IPS-15b (cell line): ENCODE measurements at regions not wholly inside any gene's neighbourhood (a gene's known extent, or its start where the extent isn't known, plus 50 kb on each side); places are given as distances from the start of the nearest gene placed in this dataset.

ENCODE experiments used
- H3K27me3 ChIP-seq: one replicate; pipeline ENCODE4 v1.6.1; 2013; ENCODE audit warnings: low read length; ENCODE audit not compliant: control insufficient read depth, insufficient read depth
- H3K36me3 ChIP-seq: one replicate; pipeline ENCODE4 v1.6.1; 2013; ENCODE audit warnings: low read length; ENCODE audit not compliant: control insufficient read depth, insufficient read depth
- H3K4me1 ChIP-seq: one replicate; pipeline ENCODE4 v1.6.1; 2013; ENCODE audit warnings: mild to moderate bottlenecking, low read length; ENCODE audit not compliant: control insufficient read depth, insufficient read depth
- H3K4me3 ChIP-seq: one replicate; pipeline ENCODE4 v1.5.1; 2013; ENCODE audit warnings: low read depth, low read length
- H3K9ac ChIP-seq: one replicate; pipeline ENCODE4 v1.6.1; 2013; ENCODE audit warnings: low read depth, mild to moderate bottlenecking, low read length
- H3K9me3 ChIP-seq: one replicate; pipeline ENCODE4 v1.6.1; 2013; ENCODE audit warnings: mild to moderate bottlenecking, low read length; ENCODE audit not compliant: control insufficient read depth, insufficient read depth

GRCh38 chr22:27580311-27580897 lies 221.2 kb downstream of the MN1 start:
- Histone ChIP-seq H3K4me3 (no peak overlapping the region), H3K4me1 (no peaks in the 10 kb centered on the region), H3K9ac (no peak overlapping the region), H3K27me3 (peaks cover 10% of the 10 kb centered on the region), H3K36me3 (no peaks in the 10 kb centered on the region), H3K9me3 (no peaks in the 10 kb centered on the region)

DNA sequence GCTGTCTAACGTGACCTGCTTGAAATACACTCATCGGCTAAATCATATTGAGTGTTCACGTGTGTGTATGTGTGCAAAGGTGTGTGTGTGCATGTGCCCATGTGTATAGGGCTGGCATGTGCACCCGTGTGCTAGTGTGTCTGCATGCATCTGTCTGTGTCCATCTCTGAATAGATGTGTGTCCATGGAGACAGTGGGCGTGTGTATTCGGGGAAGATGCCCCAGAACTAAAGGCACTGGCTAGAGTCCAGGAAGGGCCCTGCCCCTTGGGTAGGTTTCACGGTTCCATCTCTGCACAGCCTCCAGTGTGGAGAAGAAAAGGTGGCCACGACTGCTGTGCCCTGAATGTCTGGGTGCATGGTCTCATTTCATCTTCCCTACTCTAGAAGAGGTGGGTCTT lies 220.3 kb downstream of the MN1 start:
- Histone ChIP-seq H3K36me3 (no peaks in the 10 kb centered on the region), H3K27me3 (peaks cover 9% of the 10 kb centered on the region), H3K4me3 (no peak overlapping the region), H3K9ac (no peak overlapping the region), H3K9me3 (no peaks in the 10 kb centered on the region), H3K4me1 (no peaks in the 10 kb centered on the region)

GRCh38 chr22:27581688-27582087 lies 219.9 kb downstream of the MN1 start:
- no peaks in the 10 kb centered on the region for H3K9me3 ChIP-seq
- peaks cover 6% of the 10 kb centered on the region for H3K27me3 ChIP-seq
- no peak overlapping the region for H3K9ac ChIP-seq
- H3K4me1 ChIP-seq = no peaks in the 10 kb centered on the region
- no peaks in the 10 kb centered on the region for H3K36me3 ChIP-seq
- no peak overlapping the region for H3K4me3 ChIP-seq

DNA sequence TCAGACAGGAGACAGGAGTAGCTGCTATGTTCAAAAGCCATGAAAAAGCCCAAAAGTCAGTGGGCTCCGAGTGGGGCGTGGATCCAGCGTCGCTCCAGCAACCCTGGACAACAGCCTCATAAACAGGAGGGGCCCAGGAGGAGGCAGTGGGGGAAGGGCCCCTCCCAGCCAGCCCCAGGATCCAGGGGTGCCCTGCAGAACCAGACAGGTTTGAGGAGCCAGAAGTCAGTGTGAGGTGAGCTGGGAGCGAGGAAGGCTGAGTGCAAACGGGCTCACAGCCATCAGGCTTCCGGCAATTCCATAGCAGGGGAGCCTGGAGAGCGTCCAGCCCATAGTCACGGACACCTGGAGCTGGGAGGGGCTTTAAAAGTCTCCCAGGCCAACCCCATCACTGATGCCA lies 217.7 kb downstream of the MN1 start:
- H3K9ac ChIP-seq = no peak overlapping the region
- no peaks in the 10 kb centered on the region for H3K9me3 ChIP-seq
- no peaks in the 10 kb centered on the region for H3K4me1 ChIP-seq
- H3K4me3 ChIP-seq = no peak overlapping the region
- peaks cover 2% of the 10 kb centered on the region for H3K27me3 ChIP-seq
- no peaks in the 10 kb centered on the region for H3K36me3 ChIP-seq

DNA sequence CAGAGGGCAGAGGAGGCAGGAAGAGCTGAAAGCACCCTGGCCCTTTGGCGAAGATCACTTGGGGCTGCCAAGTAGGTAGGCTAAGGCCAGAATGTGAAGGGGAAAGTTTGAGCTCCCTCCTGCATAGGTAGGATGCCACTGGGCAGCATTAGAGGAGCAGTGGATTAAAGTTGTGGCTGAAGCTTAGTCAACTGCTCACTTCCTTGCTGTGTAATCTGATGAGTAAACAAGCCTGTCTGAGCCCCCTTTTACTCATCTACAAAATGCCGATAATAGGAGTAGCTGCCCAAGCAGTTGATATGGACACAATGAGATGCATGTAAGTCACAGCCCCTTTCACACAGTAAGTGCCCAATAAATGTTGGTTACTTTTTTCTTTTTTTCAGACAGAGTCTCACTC lies 216.4 kb downstream of the MN1 start:
- Histone ChIP-seq H3K27me3 (peaks cover under 1% of the 10 kb centered on the region), H3K36me3 (no peaks in the 10 kb centered on the region), H3K9ac (no peak overlapping the region), H3K4me1 (no peaks in the 10 kb centered on the region), H3K9me3 (no peaks in the 10 kb centered on the region), H3K4me3 (no peak overlapping the region)

GRCh38 chr22:27588268-27588667 lies 213.3 kb downstream of the MN1 start:
- H3K36me3 ChIP-seq = no peaks in the 10 kb centered on the region
- H3K9me3 ChIP-seq = no peaks in the 10 kb centered on the region
- H3K27me3 ChIP-seq = no peaks in the 10 kb centered on the region
- no peak overlapping the region for H3K9ac ChIP-seq
- no peaks in the 10 kb centered on the region for H3K4me1 ChIP-seq
- H3K4me3 ChIP-seq = no peak overlapping the region

- Histone ChIP-seq H3K9me3 (no peaks in the 10 kb centered on the region), H3K9ac (no peak overlapping the region), H3K4me1 (no peaks in the 10 kb centered on the region), H3K36me3 (no peaks in the 10 kb centered on the region), H3K27me3 (no peaks in the 10 kb centered on the region), H3K4me3 (no peak overlapping the region)
These were observed 212.6 kb downstream of the MN1 start for GRCh38 chr22:27588915-27589314.

DNA sequence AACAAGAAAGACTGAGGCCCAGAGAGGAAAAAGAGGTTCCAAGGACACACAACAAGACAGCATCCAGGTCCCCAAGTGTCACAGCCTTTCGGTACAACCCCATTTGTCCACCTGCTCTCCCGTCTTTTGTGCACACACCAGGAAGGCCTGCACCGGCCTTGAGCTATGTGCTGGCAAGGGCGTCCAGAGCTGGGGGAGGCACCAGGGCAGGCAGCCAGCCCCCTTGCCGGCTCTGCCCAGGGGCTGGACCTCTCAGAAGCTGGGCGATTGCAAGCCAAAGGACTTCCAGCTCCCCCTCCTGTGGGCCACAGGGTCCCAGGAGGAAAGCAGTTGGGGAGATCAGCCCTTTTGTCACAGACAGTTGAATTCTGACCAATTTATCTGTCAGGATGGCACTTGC lies 210.5 kb downstream of the MN1 start:
- H3K9ac ChIP-seq = no peak overlapping the region
- no peaks in the 10 kb centered on the region for H3K9me3 ChIP-seq
- H3K27me3 ChIP-seq = no peaks in the 10 kb centered on the region
- H3K36me3 ChIP-seq = no peaks in the 10 kb centered on the region
- no peaks in the 10 kb centered on the region for H3K4me1 ChIP-seq
- H3K4me3 ChIP-seq = no peak overlapping the region

DNA sequence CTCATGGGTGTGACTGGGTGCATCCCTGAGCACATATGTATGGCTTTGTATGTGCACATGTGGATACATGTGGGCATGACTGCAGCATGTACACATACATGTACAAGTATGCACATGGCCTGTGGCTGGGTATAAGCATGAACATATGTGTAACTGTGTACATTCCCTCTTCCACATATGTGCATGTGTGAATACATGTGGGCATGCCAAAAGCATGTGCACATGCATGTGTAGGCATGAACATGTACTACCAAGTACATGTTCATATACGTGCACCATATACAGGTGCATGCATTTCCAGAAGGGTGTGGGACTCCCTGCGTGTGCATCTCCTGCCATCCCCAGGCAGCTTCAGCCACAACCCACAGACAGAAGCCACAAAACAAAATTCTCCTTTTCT lies 208.2 kb downstream of the MN1 start:
- H3K9me3 ChIP-seq = no peaks in the 10 kb centered on the region
- no peak overlapping the region for H3K9ac ChIP-seq
- no peaks in the 10 kb centered on the region for H3K36me3 ChIP-seq
- H3K4me3 ChIP-seq = no peak overlapping the region
- H3K27me3 ChIP-seq = no peaks in the 10 kb centered on the region
- no peaks in the 10 kb centered on the region for H3K4me1 ChIP-seq

DNA sequence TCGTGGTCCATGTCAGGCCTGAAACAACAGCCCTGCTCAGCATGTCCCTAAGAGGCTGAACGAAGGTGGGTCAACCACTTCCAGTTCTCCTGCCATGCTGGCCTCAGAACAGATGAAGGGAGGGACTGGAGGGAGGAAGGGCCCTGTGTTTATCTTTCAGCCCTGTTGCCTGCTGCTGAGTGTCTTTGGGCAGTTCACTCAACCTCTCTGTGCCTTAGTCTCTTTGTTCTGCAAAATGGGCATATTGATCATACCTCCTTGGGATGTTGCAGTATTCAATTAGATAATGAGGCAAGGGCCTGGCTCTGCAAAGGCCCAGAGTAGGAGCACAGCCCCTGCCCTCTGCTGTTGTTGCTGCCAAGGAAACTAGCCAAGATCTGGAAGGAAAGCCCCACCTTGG lies 207.5 kb downstream of the MN1 start:
- no peaks in the 10 kb centered on the region for H3K9me3 ChIP-seq
- no peaks in the 10 kb centered on the region for H3K4me1 ChIP-seq

GRCh38 chr22:27594474-27595134 lies 207.0 kb downstream of the MN1 start:
- no peaks in the 10 kb centered on the region for H3K36me3 ChIP-seq
- H3K4me3 ChIP-seq = no peak overlapping the region
- no peaks in the 10 kb centered on the region for H3K4me1 ChIP-seq
- no peak overlapping the region for H3K9ac ChIP-seq
- H3K27me3 ChIP-seq = no peaks in the 10 kb centered on the region
- no peaks in the 10 kb centered on the region for H3K9me3 ChIP-seq

More for the DNA sequence above, 207.5 kb downstream of the MN1 start:
- no peaks in the 10 kb centered on the region for H3K27me3 ChIP-seq
- H3K4me3 ChIP-seq = no peak overlapping the region
- no peaks in the 10 kb centered on the region for H3K36me3 ChIP-seq
- no peak overlapping the region for H3K9ac ChIP-seq

DNA sequence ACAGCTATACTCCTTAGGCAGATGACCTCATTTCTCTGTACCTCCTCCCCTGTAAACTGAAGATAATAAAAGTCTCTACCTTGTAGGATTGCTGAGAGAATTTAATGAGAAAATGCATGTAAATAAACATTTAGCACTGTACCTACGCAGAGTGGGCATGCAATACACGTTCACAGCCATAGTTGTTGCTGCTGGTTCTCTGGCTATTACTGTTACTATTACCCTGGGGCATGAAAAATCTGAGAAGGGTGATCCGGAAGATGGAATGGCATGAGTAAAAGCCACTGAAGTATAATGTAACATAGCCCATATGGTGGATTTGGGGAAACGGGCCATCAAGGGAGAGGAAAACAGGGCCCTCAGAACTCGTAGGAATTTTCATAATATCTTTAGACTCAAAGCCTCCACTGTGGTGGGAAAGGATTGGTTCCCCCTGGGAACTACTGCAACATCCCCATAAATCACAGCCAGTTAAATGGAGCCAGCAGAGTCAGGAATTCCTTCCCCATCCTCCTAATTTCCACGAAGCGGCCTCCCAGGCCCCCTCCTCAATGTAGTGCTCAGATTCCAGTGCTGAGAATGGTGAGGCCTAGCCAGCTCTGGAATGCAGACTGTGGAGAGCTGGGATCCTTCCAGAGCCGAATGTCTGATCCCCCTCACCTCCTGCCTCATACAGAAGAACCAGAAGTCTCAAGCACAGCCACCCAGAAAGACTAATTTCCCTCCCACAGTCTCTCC lies 205.3 kb downstream of the MN1 start:
- H3K4me3 ChIP-seq = no peak overlapping the region
- no peaks in the 10 kb centered on the region for H3K27me3 ChIP-seq
- H3K9ac ChIP-seq = no peak overlapping the region
- H3K9me3 ChIP-seq = no peaks in the 10 kb centered on the region
- no peaks in the 10 kb centered on the region for H3K4me1 ChIP-seq
- no peaks in the 10 kb centered on the region for H3K36me3 ChIP-seq
